ENCODE measurements at regions not wholly inside any gene's neighbourhood (a gene's known extent, or its start where the extent isn't known, plus 50 kb on each side); places are given as distances from the start of the nearest gene placed in this dataset.

DNA sequence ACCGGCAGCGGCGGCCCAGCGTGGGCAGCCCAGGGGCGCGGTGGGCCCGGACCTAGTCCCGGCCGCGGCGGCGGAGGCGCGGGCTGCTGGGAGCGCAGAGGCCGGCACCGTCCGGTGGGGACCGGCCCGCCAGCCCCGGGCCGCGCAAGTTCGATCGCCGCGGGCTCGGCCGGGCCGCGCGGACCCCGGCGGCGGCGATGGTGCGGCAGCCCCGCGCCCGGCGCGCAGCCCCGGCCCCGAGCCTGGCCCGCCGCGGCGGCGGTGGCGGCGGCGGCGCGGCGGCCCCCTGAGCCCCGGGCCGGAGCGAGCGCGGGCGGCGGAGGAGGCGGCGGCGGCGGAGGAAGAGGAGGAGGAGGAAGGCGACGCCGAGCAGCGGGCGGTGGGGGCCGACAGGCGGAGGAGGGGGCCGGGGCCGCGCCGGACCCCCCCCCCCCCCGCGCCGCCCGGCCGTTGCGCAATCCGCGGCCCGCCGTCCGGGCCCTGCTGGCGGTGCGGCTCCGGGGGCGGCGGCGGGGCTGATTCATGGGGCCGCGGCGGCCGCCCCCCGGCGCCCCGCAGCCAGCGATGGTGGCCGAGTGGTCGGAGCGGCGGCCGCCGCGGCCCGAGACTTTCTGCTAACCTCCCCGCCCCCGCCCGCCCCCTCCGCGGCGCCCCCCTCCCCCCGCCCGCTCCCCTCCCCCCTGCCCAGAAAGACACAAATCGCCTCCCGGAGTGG lies 1251.9 kb downstream of the BRD1 start:
- 0% methylated on average over 1 of the region's 120 CpGs; no CpG with 5 or more reads in 1 of the 2 experiments for WGBS, 2 experiments (ENCODE audit: extremely low coverage in 2 of 2, insufficient read length in 1 of 2)
- DNase-seq (no peak), ATAC-seq (ENCODE audit: low read depth) (no peak; the same call in 1 of the 2 replicates)
- TF ChIP-seq SMC3 (IDR thresholded peaks at IDR 0.05; ENCODE audit: low read depth, low read length) (no peak), FOS (IDR thresholded peaks at IDR 0.05; ENCODE audit: low read depth, low read length) (no peak), MAZ (IDR thresholded peaks at IDR 0.05; ENCODE audit: borderline replicate concordance, low read depth, low read length) (no peak), CEBPB (IDR thresholded peaks at IDR 0.05; ENCODE audit: low read depth, low read length) (no peak)
- TF ChIP-seq, protein P1, sequence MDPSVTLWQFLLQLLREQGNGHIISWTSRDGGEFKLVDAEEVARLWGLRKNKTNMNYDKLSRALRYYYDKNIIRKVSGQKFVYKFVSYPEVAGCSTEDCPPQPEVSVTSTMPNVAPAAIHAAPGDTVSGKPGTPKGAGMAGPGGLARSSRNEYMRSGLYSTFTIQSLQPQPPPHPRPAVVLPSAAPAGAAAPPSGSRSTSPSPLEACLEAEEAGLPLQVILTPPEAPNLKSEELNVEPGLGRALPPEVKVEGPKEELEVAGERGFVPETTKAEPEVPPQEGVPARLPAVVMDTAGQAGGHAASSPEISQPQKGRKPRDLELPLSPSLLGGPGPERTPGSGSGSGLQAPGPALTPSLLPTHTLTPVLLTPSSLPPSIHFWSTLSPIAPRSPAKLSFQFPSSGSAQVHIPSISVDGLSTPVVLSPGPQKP (IDR thresholded peaks at IDR 0.05; ENCODE audit: borderline replicate concordance, low read depth, low read length), result no peak
- no peak overlapping the region for H2AK5ac ChIP-seq (ENCODE audit: low read depth, low read length)
- H3K36me3 ChIP-seq (ENCODE audit: control insufficient read depth, insufficient read depth, low read length), result no peaks in the 10 kb centered on the region
- no peak overlapping the region for H3K56ac ChIP-seq (ENCODE audit: extremely low read depth, insufficient read depth, low read length)
- H4K8ac ChIP-seq (ENCODE audit: low read depth in 2 of 2, low read length in 2 of 2), result no peak overlapping the region
- H3K4me1 ChIP-seq (ENCODE audit: control insufficient read depth, insufficient read depth, low read length), result no peaks in the 10 kb centered on the region
- H3K9me1 ChIP-seq (ENCODE audit: insufficient read depth, low read length), result no peaks in the 10 kb centered on the region
- ChIA-PET CTCF (no interaction called here), POLR2A (ENCODE audit: unreplicated experiment) (no interaction called here)
- H2AFZ ChIP-seq (replicated peaks; ENCODE audit: low read length, poor library complexity), result no peak overlapping the region
- no peak overlapping the region for H3K23ac ChIP-seq (ENCODE audit: low read depth, low read length)
- intact Hi-C loops (cut with micrococcal nuclease) (no loop called here), dilution Hi-C loops (cut with HindIII; ENCODE audit: low sequenced_read_pairs, unreplicated experiment) (no loop called here), in situ Hi-C loops (cut with MboI; ENCODE audit: low sequenced_read_pairs) (no loop called here)
- no peak overlapping the region for H3K4ac ChIP-seq (ENCODE audit: low read depth, low read length)
- H4K20me1 ChIP-seq (ENCODE audit: insufficient read depth, low read length), result no peaks in the 10 kb centered on the region
- no peak overlapping the region for H3K9ac ChIP-seq (ENCODE audit: low read depth, low read length)
- no peak overlapping the region for H3K4me2 ChIP-seq (ENCODE audit: low read depth, low read length)
- no peak overlapping the region for H2AK9ac ChIP-seq (replicated peaks; ENCODE audit: low read depth, low read length, poor library complexity)
- H3K27me3 ChIP-seq (ENCODE audit: control insufficient read depth, insufficient read depth, low read length), result no peaks in the 10 kb centered on the region; the same call in 1 of the 2 replicates
- no peak overlapping the region for H2BK5ac ChIP-seq (ENCODE audit: low read depth, low read length, poor library complexity, severe bottlenecking)
- no peak overlapping the region for H4K91ac ChIP-seq (ENCODE audit: insufficient read depth, low read depth, low read length)
- H3K27ac ChIP-seq (ENCODE audit: insufficient read depth, low read length), result no peak overlapping the region
- H3K9me3 ChIP-seq (ENCODE audit: control insufficient read depth, insufficient read depth, low read length), result peaks cover 11% of the 10 kb centered on the region; the same call in 1 of the 2 replicates
- H3K18ac ChIP-seq (ENCODE audit: low read depth, low read length), result no peak overlapping the region
- no peak overlapping the region for H4K5ac ChIP-seq (ENCODE audit: low read depth, low read length)
- H2BK20ac ChIP-seq (ENCODE audit: low read depth, low read length), result no peak overlapping the region
- no peaks in the 10 kb centered on the region for H3K79me1 ChIP-seq (ENCODE audit: low read depth in 1 of 2, low read length in 2 of 2)
- BruUV-seq (replicated peaks), result no TSS peak
- no peak overlapping the region for H3K4me3 ChIP-seq (ENCODE audit: insufficient read depth, low read depth, low read length)
- no peak overlapping the region for H2BK15ac ChIP-seq (ENCODE audit: low read depth, low read length)
- no peak overlapping the region for H2BK120ac ChIP-seq (ENCODE audit: low read depth, low read length)
- no peak overlapping the region for H3K14ac ChIP-seq (replicated peaks; ENCODE audit: low read depth, low read length)

Data from IMR-90 (cell line).